Gastrocnemius medialis (tissue), 4 donors: ENCODE measurements at regions not wholly inside any gene's neighbourhood (a gene's known extent, or its start where the extent isn't known, plus 50 kb on each side); places are given as distances from the start of the nearest gene placed in this dataset.

Experiments
- ATAC-seq, 2 donors: fragments of 150-250 bp; one replicate each; pipeline ENCODE4 v1.9.1; 2016
- DNase-seq, 2 donors: peaks; one replicate each; pipeline ENCODE4 v3.0.0-alpha.2; 2019
- H3K27ac ChIP-seq, 4 donors: fragments of 200-600 bp; sonication (generic); 1 replicate in 1 of 4; 2 replicates in 3 of 4; pipeline ENCODE4 v1.5.1; 2016 to 2018; ENCODE audit warnings: mild to moderate bottlenecking in 2 of 4, moderate library complexity in 1 of 4
- H3K27me3 ChIP-seq, 3 donors: fragments of 200-600 bp; sonication (generic) in 2 of 3; 1 replicate in 1 of 3; 2 replicates in 2 of 3; pipeline versions ENCODE4 v1.5.1 to v1.6.0; 2016 to 2019; ENCODE audit warnings: mild to moderate bottlenecking in 1 of 3, moderate library complexity in 1 of 3
- H3K36me3 ChIP-seq, 2 donors: fragments of 200-600 bp; sonication (generic) in 1 of 2; one replicate each; pipeline ENCODE4 v1.5.1; 2017 to 2018
- H3K4me1 ChIP-seq, 2 donors: fragments of 200-600 bp; sonication (generic) in 1 of 2; one replicate each; pipeline ENCODE4 v1.5.1; 2016 to 2017; ENCODE audit warnings: mild to moderate bottlenecking in 2 of 2
- H3K4me3 ChIP-seq, 4 donors: fragments of 200-600 bp; sonication (generic) in 3 of 4; 1 replicate in 1 of 4; 2 replicates in 3 of 4; pipeline ENCODE4 v1.5.1; 2016 to 2019; ENCODE audit warnings: mild to moderate bottlenecking in 2 of 4
- H3K9me3 ChIP-seq, 3 donors: fragments of 200-600 bp; sonication (generic) in 2 of 3; 1 replicate in 1 of 3; 2 replicates in 2 of 3; pipeline ENCODE4 v1.5.1; 2016 to 2019
- POLR2A ChIP-seq, 2 donors: fragments of 450-650 bp; IDR thresholded peaks; one replicate each; pipeline ENCODE4 v1.6.1; 2017; ENCODE audit warnings: antibody characterized with exemption in 2 of 2, mild to moderate bottlenecking in 2 of 2, moderate library complexity in 2 of 2
- in situ Hi-C, 4 donors: fragments of 200-750 bp; cut with MboI; loops; one replicate each; pipeline versions ENCODE4 v1.15.0 to v1.8.0; 2017; ENCODE audit warnings: low sequenced_read_pairs in 4 of 4
- intact Hi-C: fragments of 100-400 bp; cut with DNase I; formaldehyde crosslinking; loops from one replicate; pipeline ENCODE4 v1.15.1; 2023; ENCODE audit warnings: low total_unique reads
- TF ChIP-seq, protein P1 (sequence below), 5 experiments: fragments of 450-650 bp in 3 of 5; fragments of 200-600 bp in 2 of 5; sonication (generic) in 2 of 5; IDR thresholded peaks in 4 of 5; conservative IDR thresholded peaks in 1 of 5; 1 replicate in 4 of 5; 2 replicates in 1 of 5; pipeline ENCODE4 v1.5.1; 2016 to 2019; ENCODE audit warnings: antibody characterized with exemption in 5 of 5, mild to moderate bottlenecking in 3 of 5, moderate library complexity in 3 of 5

- no peak for ATAC-seq
- H3K27me3 ChIP-seq = peaks cover 0 to 8% (median 4%) of the 10 kb centered on the region in 3 donors
Measured at GRCh38 chr14:98160901-98161300, 1111.1 kb downstream of the BCL11B start.

DNA sequence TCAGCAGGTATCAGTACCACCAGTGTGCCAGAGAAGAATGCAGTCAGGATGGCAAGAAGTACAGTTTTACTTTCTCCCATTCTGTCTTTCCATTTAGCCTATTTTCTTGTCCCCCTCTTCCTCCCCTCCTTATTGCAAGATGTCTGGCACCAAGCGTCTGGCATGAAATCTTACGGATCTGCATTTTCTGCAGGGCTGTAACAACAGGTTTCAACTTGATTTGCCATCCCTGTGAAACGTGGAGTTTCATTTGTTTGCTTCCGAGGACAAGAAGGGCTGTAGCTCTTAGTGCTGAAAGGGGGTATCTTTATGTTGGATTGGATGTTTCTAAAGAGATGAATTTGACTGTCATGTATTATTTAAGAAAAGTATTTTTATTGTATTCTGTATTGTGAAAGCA is 1110.6 kb downstream of the BCL11B start:
- peaks cover 0 to 8% (median 4%) of the 10 kb centered on the region in 3 donors for H3K27me3 ChIP-seq
- no peak for DNase-seq
- no peaks in the 10 kb centered on the region for H3K36me3 ChIP-seq
- no peaks in the 10 kb centered on the region for H3K4me1 ChIP-seq
- no peaks in the 10 kb centered on the region for H3K9me3 ChIP-seq
- intact Hi-C loops = no loop called here
- no peak overlapping the region for H3K27ac ChIP-seq
- no peak for ATAC-seq
- in situ Hi-C loops = no loop called here
- no peak overlapping the region for H3K4me3 ChIP-seq
- TF ChIP-seq POLR2A (IDR thresholded peaks at IDR 0.05) = no peak
- TF ChIP-seq, protein P1, sequence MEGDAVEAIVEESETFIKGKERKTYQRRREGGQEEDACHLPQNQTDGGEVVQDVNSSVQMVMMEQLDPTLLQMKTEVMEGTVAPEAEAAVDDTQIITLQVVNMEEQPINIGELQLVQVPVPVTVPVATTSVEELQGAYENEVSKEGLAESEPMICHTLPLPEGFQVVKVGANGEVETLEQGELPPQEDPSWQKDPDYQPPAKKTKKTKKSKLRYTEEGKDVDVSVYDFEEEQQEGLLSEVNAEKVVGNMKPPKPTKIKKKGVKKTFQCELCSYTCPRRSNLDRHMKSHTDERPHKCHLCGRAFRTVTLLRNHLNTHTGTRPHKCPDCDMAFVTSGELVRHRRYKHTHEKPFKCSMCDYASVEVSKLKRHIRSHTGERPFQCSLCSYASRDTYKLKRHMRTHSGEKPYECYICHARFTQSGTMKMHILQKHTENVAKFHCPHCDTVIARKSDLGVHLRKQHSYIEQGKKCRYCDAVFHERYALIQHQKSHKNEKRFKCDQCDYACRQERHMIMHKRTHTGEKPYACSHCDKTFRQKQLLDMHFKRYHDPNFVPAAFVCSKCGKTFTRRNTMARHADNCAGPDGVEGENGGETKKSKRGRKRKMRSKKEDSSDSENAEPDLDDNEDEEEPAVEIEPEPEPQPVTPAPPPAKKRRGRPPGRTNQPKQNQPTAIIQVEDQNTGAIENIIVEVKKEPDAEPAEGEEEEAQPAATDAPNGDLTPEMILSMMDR (IDR thresholded peaks at IDR 0.05 in 4 of 5, conservative IDR thresholded peaks at IDR 0.05 in 1 of 5) = no peak

More at GRCh38 chr14:98160901-98161300, 1111.1 kb downstream of the BCL11B start:
- Histone ChIP-seq H3K4me1 (no peaks in the 10 kb centered on the region), H3K9me3 (no peaks in the 10 kb centered on the region), H3K4me3 (no peak overlapping the region), H3K27ac (no peak overlapping the region), H3K36me3 (no peaks in the 10 kb centered on the region)
- in situ Hi-C loops = no loop called here
- TF ChIP-seq POLR2A (IDR thresholded peaks at IDR 0.05) = no peak
- TF ChIP-seq, protein P1 (IDR thresholded peaks at IDR 0.05 in 4 of 5, conservative IDR thresholded peaks at IDR 0.05 in 1 of 5) = no peak
- no peak for DNase-seq
- intact Hi-C loops = no loop called here

DNA sequence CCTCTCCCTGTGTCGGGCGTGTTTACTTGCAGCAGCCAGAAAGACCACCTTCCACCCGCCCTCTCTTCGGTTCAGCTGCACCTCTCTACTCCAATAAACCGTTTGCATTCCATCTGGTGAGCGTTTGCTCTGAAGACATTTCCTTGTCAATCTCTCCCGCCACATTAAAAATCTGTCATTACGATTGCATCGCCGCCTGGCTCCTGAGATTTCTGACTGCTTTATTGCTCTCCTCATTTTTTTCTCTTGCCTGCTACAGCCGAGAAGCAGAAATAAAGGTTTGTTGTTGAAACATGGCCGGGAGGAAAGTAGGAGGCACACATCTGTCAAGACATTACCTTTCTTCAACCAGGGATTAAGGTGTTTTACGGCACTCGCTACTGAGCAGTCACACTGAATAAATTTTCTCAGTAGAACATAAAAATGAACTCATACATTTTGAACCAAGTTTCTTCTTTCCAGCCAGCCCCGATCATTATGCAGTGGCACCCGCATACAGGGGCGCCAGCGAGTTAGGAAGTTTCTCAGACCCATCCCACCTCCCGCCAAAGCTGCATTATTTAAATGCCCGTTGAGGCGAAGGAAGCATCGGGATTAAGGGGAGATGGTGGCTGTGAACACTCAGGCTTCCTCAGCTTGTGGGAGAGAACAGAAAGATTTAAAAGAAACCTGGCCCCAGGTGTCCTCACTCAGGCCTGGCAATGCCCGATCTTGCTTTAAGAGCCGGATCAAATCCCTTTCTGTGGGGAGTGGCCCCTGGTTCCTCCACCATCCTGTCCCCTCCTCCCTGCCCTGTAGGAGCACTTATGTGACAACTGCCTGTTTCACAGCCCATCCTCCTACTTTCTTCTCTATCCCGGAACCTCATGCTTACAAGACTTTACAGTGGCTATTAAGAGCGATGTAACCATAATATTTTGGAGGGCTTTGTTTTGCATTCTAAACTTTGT is 1108.9 kb downstream of the BCL11B start:
- Histone ChIP-seq H3K27ac (no peak overlapping the region), H3K36me3 (no peaks in the 10 kb centered on the region), H3K4me1 (no peaks in the 10 kb centered on the region), H3K9me3 (no peaks in the 10 kb centered on the region), H3K27me3 (peaks cover 0 to 11% (median 4%) of the 10 kb centered on the region in 3 donors), H3K4me3 (no peak overlapping the region)
- intact Hi-C loops (no loop called here), in situ Hi-C loops (no loop called here)
- ATAC-seq (no peak), DNase-seq (no peak)
- no peak for TF ChIP-seq POLR2A (IDR thresholded peaks at IDR 0.05)
- TF ChIP-seq, protein P1 (IDR thresholded peaks at IDR 0.05 in 4 of 5, conservative IDR thresholded peaks at IDR 0.05 in 1 of 5) = no peak

- intact Hi-C loops (no loop called here), in situ Hi-C loops (no loop called here)
- DNase-seq (no peak), ATAC-seq (no peak)
- no peak overlapping the region for H3K27ac ChIP-seq
- no peaks in the 10 kb centered on the region for H3K4me1 ChIP-seq
- H3K27me3 ChIP-seq = peaks cover 0 to 11% (median 4%) of the 10 kb centered on the region in 3 donors
- no peak overlapping the region for H3K4me3 ChIP-seq
- TF ChIP-seq, protein P1 (IDR thresholded peaks at IDR 0.05 in 4 of 5, conservative IDR thresholded peaks at IDR 0.05 in 1 of 5) = no peak
- TF ChIP-seq POLR2A (IDR thresholded peaks at IDR 0.05) = no peak
- H3K36me3 ChIP-seq = no peaks in the 10 kb centered on the region
- H3K9me3 ChIP-seq = no peaks in the 10 kb centered on the region
Measured at GRCh38 chr14:98163873-98164272, 1108.1 kb downstream of the BCL11B start.
